IMR-90 (cell line): ENCODE measurements at regions not wholly inside any gene's neighbourhood (a gene's known extent, or its start where the extent isn't known, plus 50 kb on each side); places are given as distances from the start of the nearest gene placed in this dataset.
"Not testable (repeated sequence)": the region's sequence is repeated elsewhere in the genome, so short reads cannot be mapped to it uniquely, and the experiment has no call there.

ENCODE experiments used
- ATAC-seq: fragments of 200-7000 bp; cut with Tn5 transposase; 2 replicates; pipeline ENCODE4 v1.9.1; 2020; ENCODE audit warnings: low read depth, mild to moderate bottlenecking, moderate library complexity
- BruUV-seq: library from RNA; stranded (reverse); fragments of 400-500 nt; replicated peaks from 2 replicates; lab custom pipeline; 2021; lab: Mats Ljungman, UMichigan
- CTCF ChIA-PET: fragments of 300-600 bp; formaldehyde crosslinking; extraction: SDS; loops from one replicate; lab custom pipeline; 2021; ENCODE audit warnings: antibody characterized with exemption; lab: Yijun Ruan, JAX
- POLR2A ChIA-PET: fragments of 300-600 bp; sonication (Branson Sonifier 250); formaldehyde crosslinking; loops from one replicate; lab custom pipeline; 2022; ENCODE audit warnings: antibody characterized with exemption; ENCODE audit not compliant: unreplicated experiment; lab: Charles Lee
- DNase-seq: peaks from one replicate; pipeline ENCODE4 v3.0.0; 2013
- H2AFZ ChIP-seq: replicated peaks from 2 replicates; pipeline ENCODE3; 2013; ENCODE audit warnings: low read length, mild to moderate bottlenecking; ENCODE audit not compliant: poor library complexity
- H2AK5ac ChIP-seq: 2 replicates; pipeline ENCODE4 v1.6.1; 2013; ENCODE audit warnings: low read depth, low read length, inconsistent platforms
- H2AK9ac ChIP-seq: replicated peaks from 2 replicates; pipeline ENCODE3; 2013; ENCODE audit warnings: mild to moderate bottlenecking, low read depth, low read length, moderate library complexity; ENCODE audit not compliant: poor library complexity
- H2BK120ac ChIP-seq: 2 replicates; pipeline ENCODE4 v1.6.1; 2013; ENCODE audit warnings: low read depth, low read length, inconsistent platforms
- H2BK15ac ChIP-seq: 3 replicates; pipeline ENCODE4 v1.6.1; 2013; ENCODE audit warnings: low read depth, low read length, inconsistent platforms
- H2BK20ac ChIP-seq: 2 replicates; pipeline ENCODE4 v1.6.1; 2013; ENCODE audit warnings: low read depth, mild to moderate bottlenecking, inconsistent platforms, low read length, moderate library complexity
- H2BK5ac ChIP-seq: 2 replicates; pipeline ENCODE4 v1.6.1; 2013; ENCODE audit warnings: mild to moderate bottlenecking, low read depth, low read length, inconsistent platforms; ENCODE audit not compliant: poor library complexity, severe bottlenecking
- H3K14ac ChIP-seq: replicated peaks from 2 replicates; pipeline ENCODE4 v1.6.1; 2013; ENCODE audit warnings: low read depth, low read length, inconsistent platforms
- H3K18ac ChIP-seq: 2 replicates; pipeline ENCODE4 v1.6.1; 2013; ENCODE audit warnings: low read depth, low read length, control low read depth
- H3K23ac ChIP-seq: 2 replicates; pipeline ENCODE4 v1.6.1; 2013; ENCODE audit warnings: low read depth, low read length, inconsistent platforms
- H3K27ac ChIP-seq: 2 replicates; pipeline ENCODE4 v1.5.1; 2013; ENCODE audit warnings: mild to moderate bottlenecking, control low read depth, low read length; ENCODE audit not compliant: insufficient read depth
- H3K27me3 ChIP-seq: 2 replicates; pipeline ENCODE4 v1.6.1; 2013; ENCODE audit warnings: low read length; ENCODE audit not compliant: control insufficient read depth, insufficient read depth
- H3K36me3 ChIP-seq: 2 replicates; pipeline ENCODE4 v1.6.1; 2013; ENCODE audit warnings: low read length, mixed read lengths; ENCODE audit not compliant: control insufficient read depth, insufficient read depth
- H3K4ac ChIP-seq: 2 replicates; pipeline ENCODE4 v1.6.1; 2013; ENCODE audit warnings: low read depth, low read length, inconsistent platforms
- H3K4me1 ChIP-seq: 2 replicates; pipeline ENCODE4 v1.6.1; 2013; ENCODE audit warnings: low read length, mixed read lengths; ENCODE audit not compliant: control insufficient read depth, insufficient read depth
- H3K4me2 ChIP-seq: 2 replicates; pipeline ENCODE4 v1.6.1; 2013; ENCODE audit warnings: low read depth, mild to moderate bottlenecking, control low read depth, low read length, moderate library complexity
- H3K4me3 ChIP-seq: 2 replicates; pipeline ENCODE4 v1.5.1; 2013; ENCODE audit warnings: low read depth, mild to moderate bottlenecking, control low read depth, low read length, moderate library complexity; ENCODE audit not compliant: insufficient read depth
- H3K56ac ChIP-seq: 2 replicates; pipeline ENCODE4 v1.6.1; 2013; ENCODE audit warnings: low read length, inconsistent platforms; ENCODE audit not compliant: insufficient read depth; ENCODE audit errors: extremely low read depth
- H3K79me1 ChIP-seq, 2 experiments: 2 replicates each; pipeline ENCODE4 v1.6.1; 2013; ENCODE audit warnings: low read length in 2 of 2, inconsistent platforms in 1 of 2, low read depth in 1 of 2
- H3K9ac ChIP-seq: 2 replicates; pipeline ENCODE4 v1.6.1; 2013; ENCODE audit warnings: low read depth, low read length, control low read depth
- H3K9me1 ChIP-seq: 2 replicates; pipeline ENCODE4 v1.6.1; 2013; ENCODE audit warnings: low read length, inconsistent platforms; ENCODE audit not compliant: insufficient read depth
- H3K9me3 ChIP-seq: 2 replicates; pipeline ENCODE4 v1.6.1; 2013; ENCODE audit warnings: low read length; ENCODE audit not compliant: control insufficient read depth, insufficient read depth
- H4K20me1 ChIP-seq: 2 replicates; pipeline ENCODE4 v1.6.1; 2013; ENCODE audit warnings: low read length, inconsistent platforms; ENCODE audit not compliant: insufficient read depth
- H4K5ac ChIP-seq: 2 replicates; pipeline ENCODE4 v1.6.1; 2013; ENCODE audit warnings: mild to moderate bottlenecking, low read depth, low read length, control low read depth
- H4K8ac ChIP-seq, 2 experiments: 2 replicates each; pipeline ENCODE4 v1.6.1; 2013; ENCODE audit warnings: low read depth in 2 of 2, low read length in 2 of 2, control low read depth in 1 of 2, inconsistent platforms in 1 of 2
- H4K91ac ChIP-seq: 2 replicates; pipeline ENCODE4 v1.6.1; 2013; ENCODE audit warnings: low read depth, low read length, inconsistent platforms; ENCODE audit not compliant: insufficient read depth
- BHLHE40 ChIP-seq: fragments of 150-350 bp; IDR thresholded peaks from 2 replicates; pipeline ENCODE4 v1.6.1; 2016; ENCODE audit warnings: mild to moderate bottlenecking, low read depth, low read length
- CEBPB ChIP-seq: IDR thresholded peaks from 2 replicates; pipeline ENCODE4 v1.6.1; 2012; ENCODE audit warnings: low read depth, low read length, improper control_type of control experiment
- ELK1 ChIP-seq: fragments of 150-350 bp; IDR thresholded peaks from 2 replicates; pipeline ENCODE4 v1.6.1; 2016; ENCODE audit warnings: low read depth, mild to moderate bottlenecking, low read length, moderate library complexity, borderline replicate concordance
- MAFK ChIP-seq: IDR thresholded peaks from 2 replicates; pipeline ENCODE4 v1.6.1; 2012; ENCODE audit warnings: low read depth, low read length, improper control_type of control experiment
- MAZ ChIP-seq: IDR thresholded peaks from 2 replicates; pipeline ENCODE4 v1.6.1; 2012; ENCODE audit warnings: low read depth, mild to moderate bottlenecking, low read length, improper control_type of control experiment, moderate library complexity, borderline replicate concordance
- SMC3 ChIP-seq: fragments of 150-350 bp; IDR thresholded peaks from 2 replicates; pipeline ENCODE4 v1.6.1; 2016; ENCODE audit warnings: low read depth, mild to moderate bottlenecking, antibody characterized with exemption, low read length, moderate library complexity
- WGBS, 2 experiments: methylation state at CpG; one replicate each; pipeline versions ENCODE4 v1.1.5 to v1.1.7; 2013; ENCODE audit warnings: missing lambda C conversion rate in 2 of 2; ENCODE audit not compliant: insufficient read length in 1 of 2; ENCODE audit errors: extremely low coverage in 2 of 2; 5-methylcytosine and 5-hydroxymethylcytosine counted together
- dilution Hi-C: fragments of 300-500 bp; cut with HindIII; formaldehyde crosslinking; loops from one replicate; pipeline ENCODE4 v1.14.3; 2018; ENCODE audit warnings: low sequenced_read_pairs; ENCODE audit not compliant: unreplicated experiment
- in situ Hi-C: fragments of 300-500 bp; cut with MboI; formaldehyde crosslinking; loops from 3 replicates; pipeline ENCODE4 v1.14.3; 2019; ENCODE audit warnings: low sequenced_read_pairs, inconsistent platforms, mixed read lengths
- intact Hi-C: fragments of 100-400 bp; cut with micrococcal nuclease; formaldehyde crosslinking; loops from 2 replicates; pipeline ENCODE4 v1.10.0; 2022

GRCh38 chr5:52632281-52632680, 155.4 kb upstream of the ITGA1 start:
- H3K9ac ChIP-seq = no peak overlapping the region
- no CpG with 5 or more reads among the region's 1 CpG for WGBS, 2 experiments
- dilution Hi-C loops = no loop called here
- H3K14ac ChIP-seq = no peak overlapping the region
- H3K9me1 ChIP-seq = no peaks in the 10 kb centered on the region
- no peaks in the 10 kb centered on the region for H4K20me1 ChIP-seq
- in situ Hi-C loops = no loop called here
- H3K4me2 ChIP-seq = no peak overlapping the region
- H4K8ac ChIP-seq = no peak overlapping the region
- no peak overlapping the region for H2AFZ ChIP-seq
- H4K91ac ChIP-seq = no peak overlapping the region
- H3K9me3 ChIP-seq = no peaks in the 10 kb centered on the region
- H3K36me3 ChIP-seq = no peaks in the 10 kb centered on the region
- no peak overlapping the region for H2BK15ac ChIP-seq
- no TSS peak for BruUV-seq
- no peak overlapping the region for H2BK5ac ChIP-seq
- DNase-seq (no peak), ATAC-seq (no peak)
- no peak overlapping the region for H2AK5ac ChIP-seq
- no peak overlapping the region for H3K23ac ChIP-seq
- TF ChIP-seq SMC3 (no peak), ELK1 (no peak), CEBPB (no peak), BHLHE40 (no peak), MAZ (no peak), MAFK (no peak)
- no peak overlapping the region for H3K4me3 ChIP-seq
- no peak overlapping the region for H3K27ac ChIP-seq
- H3K4ac ChIP-seq = no peak overlapping the region
- no peaks in the 10 kb centered on the region for H3K4me1 ChIP-seq
- H2BK20ac ChIP-seq = no peak overlapping the region
- POLR2A ChIA-PET = no interaction called here
- intact Hi-C loops = no loop called here
- H2BK120ac ChIP-seq = no peak overlapping the region
- H4K5ac ChIP-seq = no peak overlapping the region
- no peak overlapping the region for H2AK9ac ChIP-seq
- CTCF ChIA-PET = no interaction called here
- H3K56ac ChIP-seq = no peak overlapping the region
- H3K27me3 ChIP-seq = no peaks in the 10 kb centered on the region
- H3K79me1 ChIP-seq = no peaks in the 10 kb centered on the region
- no peak overlapping the region for H3K18ac ChIP-seq

- H3K9ac ChIP-seq, H2BK120ac ChIP-seq, DNase-seq, H3K56ac ChIP-seq, H3K14ac ChIP-seq, H2AK9ac ChIP-seq, H3K4me3 ChIP-seq, H4K91ac ChIP-seq, H4K20me1 ChIP-seq, H2BK15ac ChIP-seq, H3K4ac ChIP-seq, H2AK5ac ChIP-seq, CTCF ChIA-PET, H3K36me3 ChIP-seq, H2BK20ac ChIP-seq, BruUV-seq, H4K8ac ChIP-seq, H3K79me1 ChIP-seq, H4K5ac ChIP-seq, H3K9me3 ChIP-seq, ATAC-seq, H3K4me2 ChIP-seq, dilution Hi-C loops, H3K18ac ChIP-seq, H3K27ac ChIP-seq, POLR2A ChIA-PET, H3K23ac ChIP-seq, in situ Hi-C loops, H3K4me1 ChIP-seq, H2AFZ ChIP-seq, H2BK5ac ChIP-seq, H3K9me1 ChIP-seq, intact Hi-C loops, H3K27me3 ChIP-seq: not testable (repeated sequence)
- WGBS, 2 experiments = no CpG with 5 or more reads among the region's 4 CpGs
These were observed 153.5 kb upstream of the ITGA1 start for GRCh38 chr5:52634171-52634570.
